Skeletal muscle satellite cell (primary cell): ENCODE measurements at regions not wholly inside any gene's neighbourhood (a gene's known extent, or its start where the extent isn't known, plus 50 kb on each side); places are given as distances from the start of the nearest gene placed in this dataset.

Experiments
- H3K27me3 ChIP-seq: 2 replicates; pipeline ENCODE4 v1.7.0; 2013; ENCODE audit warnings: low read length; ENCODE audit not compliant: control insufficient read depth, insufficient read depth
- H3K36me3 ChIP-seq: 2 replicates; pipeline ENCODE4 v1.7.0; 2013; ENCODE audit warnings: mild to moderate bottlenecking, control low read depth, low read length; ENCODE audit not compliant: insufficient read depth
- H3K4me1 ChIP-seq: 2 replicates; pipeline ENCODE4 v1.7.0; 2013; ENCODE audit warnings: low read length; ENCODE audit not compliant: control insufficient read depth, insufficient read depth
- H3K4me2 ChIP-seq: 2 replicates; pipeline ENCODE4 v1.7.0; 2013; ENCODE audit warnings: mild to moderate bottlenecking, low read length
- H3K4me3 ChIP-seq: 2 replicates; pipeline ENCODE4 v1.7.0; 2013; ENCODE audit warnings: low read length
- H3K9ac ChIP-seq: 2 replicates; pipeline ENCODE4 v1.7.0; 2013; ENCODE audit warnings: mild to moderate bottlenecking, low read depth, low read length, moderate library complexity
- H3K9me3 ChIP-seq: replicated peaks from 2 replicates; pipeline ENCODE4 v1.7.0; 2013; ENCODE audit warnings: mild to moderate bottlenecking, control low read depth, low read length

DNA sequence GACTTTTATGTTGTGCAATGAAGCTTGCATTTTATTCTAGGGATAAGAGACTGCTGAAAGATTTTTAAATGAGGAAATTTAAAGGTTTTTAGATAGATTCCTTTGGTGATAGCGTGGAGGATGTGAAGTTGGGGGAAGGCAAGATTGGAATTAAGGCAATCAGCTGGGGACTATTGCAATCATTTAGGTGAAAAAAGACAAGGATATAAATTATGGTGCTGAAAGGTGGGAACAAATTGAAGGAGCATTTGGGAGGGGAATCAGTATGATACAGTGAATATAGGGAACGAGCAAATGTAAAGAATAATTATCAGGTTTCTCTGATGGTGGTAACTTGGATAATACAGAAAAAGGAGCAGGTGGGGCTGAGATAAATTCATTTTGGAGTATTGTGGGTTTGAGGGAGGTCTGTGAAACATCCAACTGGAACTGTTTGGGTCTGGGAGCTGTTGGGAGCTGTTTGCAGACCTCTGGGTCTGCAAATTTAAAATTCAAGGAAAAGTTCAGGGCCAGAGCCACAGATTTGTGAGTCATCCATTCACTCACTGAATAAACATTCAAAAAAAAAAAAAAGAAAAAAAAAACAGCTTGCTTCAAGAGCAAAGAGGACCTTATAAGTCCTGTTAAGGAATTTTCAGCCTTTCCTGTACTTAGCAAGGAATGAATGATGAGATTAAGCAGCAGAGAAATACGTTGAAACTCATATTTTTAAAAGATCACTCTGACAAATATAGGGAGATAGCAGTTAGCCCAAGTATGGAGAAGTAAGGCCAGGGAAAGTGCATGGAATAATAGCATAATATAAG, 257.5 kb upstream of the FN1 start:
- H3K4me2 ChIP-seq: peak overlapping the region; percentile 42
- no peaks in the 10 kb centered on the region for H3K36me3 ChIP-seq
- H3K9ac ChIP-seq: peak overlapping the region; percentile 69

DNA sequence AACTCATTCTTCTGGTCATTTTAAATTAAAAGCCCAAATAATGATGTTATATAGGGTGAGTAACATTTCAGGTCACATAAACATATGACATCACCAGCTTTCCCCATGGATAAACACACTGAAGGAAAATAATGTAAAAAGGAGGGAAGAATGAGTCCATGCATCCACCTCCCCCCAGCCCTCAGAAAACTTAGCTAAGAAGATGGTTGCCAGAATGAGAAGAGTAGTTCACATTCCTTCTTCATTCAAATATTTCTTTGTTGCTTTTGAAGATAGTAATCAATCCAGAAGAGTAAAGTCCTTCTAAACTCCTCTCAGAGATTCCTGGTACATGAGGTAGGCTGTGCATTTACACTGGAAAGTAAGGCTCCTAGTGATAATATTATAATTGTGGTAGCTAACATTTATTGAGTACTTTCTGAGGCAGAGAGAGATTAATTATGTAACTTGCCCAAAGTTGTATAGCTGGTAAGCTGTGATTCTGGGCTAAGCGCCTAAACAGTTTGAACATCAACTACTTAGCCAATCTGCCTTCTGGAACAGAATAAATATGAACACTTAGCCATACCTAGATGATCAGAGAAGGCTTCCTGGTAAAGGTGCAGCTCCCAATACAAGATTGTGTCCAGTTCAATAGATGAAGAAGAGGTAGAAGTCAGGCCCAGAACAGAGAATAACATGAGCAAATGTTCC, 256.7 kb upstream of the FN1 start:
- Histone ChIP-seq H3K9ac (peak overlapping the region; percentile 47), H3K4me2 (peak overlapping the region; percentile 2), H3K36me3 (no peaks in the 10 kb centered on the region), H3K4me3 (no peak overlapping the region), H3K4me1 (peaks cover 42% of the 10 kb centered on the region), H3K9me3 (no peaks in the 10 kb centered on the region), H3K27me3 (no peaks in the 10 kb centered on the region)

More for the DNA sequence above, 257.5 kb upstream of the FN1 start:
- Histone ChIP-seq H3K4me3 (no peak overlapping the region), H3K9me3 (no peaks in the 10 kb centered on the region), H3K27me3 (no peaks in the 10 kb centered on the region), H3K4me1 (peaks cover 43% of the 10 kb centered on the region)

DNA sequence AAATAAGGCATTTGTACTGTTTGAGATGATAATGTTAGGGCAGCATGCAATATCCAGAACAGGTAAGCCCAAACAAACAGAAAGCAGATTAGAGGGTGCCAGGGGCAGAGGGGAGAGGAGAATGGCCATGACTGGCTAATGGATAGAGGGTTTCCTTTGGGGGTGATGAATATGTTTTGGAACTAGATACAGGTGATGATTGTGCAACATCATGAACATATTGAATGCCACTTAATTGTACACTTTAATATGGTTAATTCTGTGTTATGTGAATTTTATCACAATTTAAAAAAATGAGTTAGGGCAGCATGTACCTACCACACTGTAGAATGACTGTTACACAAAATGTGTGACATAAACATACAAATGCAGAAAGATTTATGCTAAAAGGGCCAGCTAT, 255.5 kb upstream of the FN1 start:
- H3K36me3 ChIP-seq: no peaks in the 10 kb centered on the region
- H3K9ac ChIP-seq: no peak overlapping the region
- no peak overlapping the region for H3K4me2 ChIP-seq
- peaks cover 42% of the 10 kb centered on the region for H3K4me1 ChIP-seq
- H3K4me3 ChIP-seq: no peak overlapping the region
- no peaks in the 10 kb centered on the region for H3K9me3 ChIP-seq
- H3K27me3 ChIP-seq: no peaks in the 10 kb centered on the region

DNA sequence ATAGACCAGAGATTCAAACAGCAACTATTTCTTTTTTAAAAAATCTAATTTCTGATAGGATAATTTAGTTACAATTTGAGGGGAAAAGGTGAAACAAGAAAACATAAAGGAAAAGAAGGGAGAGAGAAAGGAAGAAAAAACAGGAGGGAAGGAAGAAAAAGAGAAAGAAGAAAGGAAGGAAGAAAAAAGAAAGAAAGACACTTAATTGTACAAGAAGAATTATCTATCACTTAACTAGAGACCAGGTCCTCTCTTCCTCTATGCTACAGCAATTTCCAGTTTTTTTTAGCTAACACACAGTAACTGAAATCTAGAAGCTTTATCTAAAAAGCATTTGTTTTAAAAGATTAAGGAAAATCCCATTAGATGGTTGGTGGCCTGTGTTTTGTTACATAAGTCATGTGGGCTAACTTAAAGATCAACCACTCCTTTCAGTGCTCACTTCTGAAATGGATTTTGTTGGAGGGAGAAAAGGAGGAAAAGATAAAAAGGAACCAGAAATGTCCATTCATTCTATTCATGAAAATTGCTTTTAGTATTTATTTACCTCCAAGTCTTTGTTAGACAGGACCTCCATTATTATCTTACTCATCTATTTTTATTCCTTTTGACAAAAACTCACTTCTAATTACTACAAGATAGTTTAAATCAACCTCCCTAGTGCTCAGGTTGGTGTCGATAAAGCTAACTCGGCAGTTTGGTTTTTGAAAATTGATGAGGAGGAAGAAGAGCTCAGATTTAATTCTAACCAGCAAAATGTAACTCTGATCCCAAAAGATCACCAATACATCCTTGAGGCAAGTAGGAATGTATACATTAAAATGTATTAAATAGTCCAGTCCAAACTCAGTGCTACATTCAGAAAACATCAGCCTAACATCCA, 251.5 kb upstream of the FN1 start:
- H3K4me3 ChIP-seq: no peak overlapping the region
- H3K9ac ChIP-seq: no peak overlapping the region
- H3K27me3 ChIP-seq: no peaks in the 10 kb centered on the region
- no peaks in the 10 kb centered on the region for H3K9me3 ChIP-seq
- H3K36me3 ChIP-seq: no peaks in the 10 kb centered on the region
- no peak overlapping the region for H3K4me2 ChIP-seq
- H3K4me1 ChIP-seq: peaks cover 41% of the 10 kb centered on the region

DNA sequence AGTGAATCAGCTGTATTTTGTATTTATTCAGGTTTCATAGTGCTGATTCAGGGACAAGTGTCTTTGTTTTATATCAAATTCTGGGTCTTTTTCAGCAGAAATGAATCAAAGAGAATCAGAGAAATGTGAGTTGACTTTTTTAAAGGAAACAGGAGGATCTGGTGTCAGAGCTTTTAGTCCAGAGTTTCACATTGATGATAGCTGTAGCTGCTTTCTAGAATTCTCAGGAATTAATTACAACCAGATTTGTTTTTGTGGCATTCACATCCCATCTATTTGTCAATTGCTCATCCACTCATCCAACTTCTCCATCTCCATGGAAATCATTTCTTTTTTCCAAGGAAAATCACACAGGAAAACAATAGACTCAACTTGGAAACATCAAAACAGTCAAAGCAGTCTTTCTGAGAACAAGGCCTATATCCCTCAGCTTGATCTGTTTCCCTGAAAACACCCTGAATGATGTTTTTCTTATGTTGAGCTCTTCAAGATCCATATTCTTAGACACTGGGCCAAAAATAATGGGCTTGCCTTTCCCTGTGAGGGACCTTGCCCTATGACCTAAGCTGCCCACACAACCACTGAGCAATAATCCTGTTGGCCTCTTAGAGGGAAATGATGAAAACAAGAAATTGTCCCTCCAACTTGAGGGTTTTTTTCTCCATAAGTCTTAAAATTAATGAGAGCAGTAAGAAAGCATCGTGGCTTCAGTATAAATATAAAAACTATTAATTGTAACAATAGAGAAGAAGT, 249.5 kb upstream of the FN1 start:
- Histone ChIP-seq H3K9ac (peak overlapping the region; percentile 25), H3K4me2 (peak overlapping the region; percentile 12), H3K27me3 (no peaks in the 10 kb centered on the region), H3K4me3 (no peak overlapping the region), H3K9me3 (no peaks in the 10 kb centered on the region), H3K36me3 (no peaks in the 10 kb centered on the region), H3K4me1 (peaks cover 48% of the 10 kb centered on the region)

DNA sequence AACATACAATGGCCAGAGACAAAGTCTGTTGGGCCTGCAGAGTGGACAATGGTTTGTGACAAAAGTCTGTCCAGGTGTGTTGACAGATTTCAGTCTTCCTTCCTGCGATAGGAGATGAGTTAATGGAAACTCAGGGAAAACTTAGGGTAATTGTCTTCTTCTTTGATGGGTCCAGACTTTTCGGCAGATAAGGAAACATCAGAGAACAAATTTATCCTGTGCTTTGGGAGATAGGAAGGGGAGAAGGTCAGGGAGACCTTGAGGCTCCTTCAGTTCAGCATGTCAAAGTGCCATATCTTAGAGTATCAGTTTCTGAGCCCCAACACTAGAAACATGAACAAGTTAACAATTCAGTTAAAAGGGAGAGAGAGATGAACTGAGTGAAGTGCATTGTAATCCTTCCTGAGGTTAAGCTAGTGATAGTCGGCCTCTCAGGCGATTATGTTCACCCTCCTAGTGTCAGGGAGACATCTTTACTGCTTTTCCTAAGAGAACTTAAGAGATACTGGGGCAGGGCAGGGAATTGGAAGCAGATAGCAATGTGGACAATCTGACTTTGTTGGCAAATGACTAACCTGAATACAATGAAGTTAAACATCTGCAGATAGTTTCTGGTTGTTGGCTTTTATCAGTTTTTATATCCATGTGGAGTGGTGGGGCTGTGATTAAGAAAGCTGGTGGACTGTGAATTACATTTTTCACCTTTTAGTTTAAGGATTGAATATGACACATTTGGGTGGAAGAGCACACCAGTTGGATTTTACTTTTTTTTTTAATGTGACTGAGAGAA, 248.8 kb upstream of the FN1 start:
- Histone ChIP-seq H3K4me3 (no peak overlapping the region), H3K36me3 (no peaks in the 10 kb centered on the region), H3K9me3 (no peaks in the 10 kb centered on the region), H3K9ac (peak overlapping the region; percentile 25), H3K4me2 (peak overlapping the region; percentile 5), H3K27me3 (no peaks in the 10 kb centered on the region), H3K4me1 (peaks cover 51% of the 10 kb centered on the region)

DNA sequence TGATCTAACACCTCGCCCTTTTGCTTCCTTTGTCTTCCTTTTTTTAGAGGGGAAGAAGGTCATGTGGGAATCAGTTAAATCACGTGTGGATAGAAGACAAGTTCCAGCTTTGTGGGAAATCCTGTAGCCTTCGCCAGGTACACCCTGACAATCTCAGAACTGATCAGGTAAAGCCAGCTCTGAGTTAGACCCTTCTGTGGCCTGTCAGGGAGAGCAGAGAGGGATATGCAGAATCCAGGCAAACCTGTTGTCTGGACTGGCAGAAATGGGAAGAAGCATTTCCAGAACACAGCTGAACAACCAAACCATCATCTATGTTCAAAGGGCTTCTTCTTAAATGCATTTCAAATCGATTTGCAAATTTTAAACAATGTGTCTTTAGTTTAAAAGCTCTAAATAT, 247.4 kb upstream of the FN1 start:
- Histone ChIP-seq H3K4me3 (no peak overlapping the region), H3K36me3 (no peaks in the 10 kb centered on the region), H3K9me3 (no peaks in the 10 kb centered on the region), H3K27me3 (no peaks in the 10 kb centered on the region), H3K4me1 (peaks cover 51% of the 10 kb centered on the region), H3K4me2 (no peak overlapping the region), H3K9ac (no peak overlapping the region)

DNA sequence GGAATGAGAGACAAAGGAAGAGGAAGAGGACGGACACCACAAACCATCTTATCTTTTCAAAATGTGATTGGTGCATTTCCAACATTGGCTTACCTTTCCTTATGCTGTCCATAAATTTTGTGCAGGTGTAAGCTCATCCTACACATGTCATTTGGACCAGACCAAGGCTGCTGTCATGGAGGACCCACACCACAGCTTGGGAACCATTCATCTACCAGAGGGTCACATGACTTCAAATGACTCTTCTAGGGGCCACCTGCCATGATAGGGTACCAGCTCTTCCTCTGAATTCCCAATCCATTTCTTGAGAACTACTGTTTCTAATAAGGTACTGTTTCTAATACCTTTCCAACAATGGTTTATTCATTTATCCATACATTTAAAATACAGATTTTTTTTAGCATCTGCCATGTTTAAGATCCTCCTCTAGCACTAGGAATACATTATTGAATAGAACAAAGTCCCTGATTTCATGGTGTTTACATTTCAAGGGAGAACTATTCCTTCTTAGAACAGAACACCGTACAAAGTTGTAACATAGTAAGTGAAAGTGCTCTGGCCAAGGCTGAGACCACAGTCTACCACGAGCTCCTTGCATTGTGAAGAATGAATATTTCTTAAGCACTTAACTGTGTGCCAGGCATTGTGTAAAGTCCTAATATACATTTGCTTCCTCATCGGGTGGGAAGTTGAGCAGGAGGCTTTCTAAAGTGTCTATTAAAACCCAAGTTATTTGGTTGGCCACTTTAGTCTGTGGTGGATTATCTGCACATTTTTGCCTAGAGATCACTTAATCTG, 246.1 kb upstream of the FN1 start:
- H3K36me3 ChIP-seq: no peaks in the 10 kb centered on the region
- H3K4me2 ChIP-seq: peak overlapping the region; percentile 27
- H3K9ac ChIP-seq: peak overlapping the region; percentile 61
- no peaks in the 10 kb centered on the region for H3K9me3 ChIP-seq
- H3K4me3 ChIP-seq: no peak overlapping the region
- no peaks in the 10 kb centered on the region for H3K27me3 ChIP-seq
- peaks cover 51% of the 10 kb centered on the region for H3K4me1 ChIP-seq

DNA sequence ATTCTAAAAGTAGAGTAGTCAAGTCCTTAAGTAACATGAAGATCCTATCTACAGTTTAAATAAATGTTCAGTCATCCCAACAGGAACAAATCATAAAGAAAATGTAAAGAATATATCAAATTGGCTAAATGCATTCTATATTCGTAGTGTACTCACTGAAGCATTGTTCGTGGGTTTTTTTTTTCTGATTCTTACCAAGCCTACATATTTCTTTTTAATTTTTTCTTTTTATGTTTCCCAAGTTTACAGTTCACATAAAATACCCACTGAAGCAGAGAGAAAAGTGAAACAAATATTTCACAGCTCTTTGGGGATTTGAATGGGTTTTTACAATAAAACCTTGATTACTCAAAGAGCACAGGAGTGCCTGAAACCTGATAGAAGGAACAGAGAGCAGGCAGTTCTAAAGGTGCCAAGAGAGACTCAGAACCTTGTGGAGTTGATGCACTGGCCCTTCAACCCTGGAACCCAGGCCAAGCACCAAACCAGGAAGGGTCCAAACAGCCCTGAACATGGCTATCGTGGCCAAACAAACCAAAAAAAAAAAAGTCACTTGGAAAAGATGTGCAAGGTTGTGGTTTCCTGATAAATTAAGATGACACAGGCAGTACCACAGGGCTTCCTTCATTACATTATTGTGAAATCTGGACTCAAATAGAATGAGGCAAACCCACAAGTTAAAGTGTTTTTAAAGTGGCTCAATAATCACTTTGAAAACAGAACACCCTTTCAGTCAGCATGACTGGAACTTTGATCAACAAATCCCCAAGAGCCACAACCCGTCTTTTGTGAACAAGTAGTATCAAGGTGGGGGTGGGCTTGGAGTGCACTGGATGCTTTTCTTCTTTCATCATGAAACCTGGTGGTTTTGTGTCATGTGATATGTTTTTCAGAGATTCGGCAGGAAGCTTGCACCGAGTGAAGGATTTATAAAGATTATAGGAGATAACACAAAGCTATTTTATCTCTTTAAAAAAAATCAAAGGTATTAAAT, 245.0 kb upstream of the FN1 start:
- Histone ChIP-seq H3K36me3 (no peaks in the 10 kb centered on the region), H3K4me3 (no peak overlapping the region), H3K4me2 (peak overlapping the region; percentile 27), H3K27me3 (no peaks in the 10 kb centered on the region), H3K9me3 (no peaks in the 10 kb centered on the region), H3K9ac (peak overlapping the region; percentile 61), H3K4me1 (peaks cover 47% of the 10 kb centered on the region)
